ENCODE measurements at regions not wholly inside any gene's neighbourhood (a gene's known extent, or its start where the extent isn't known, plus 50 kb on each side); places are given as distances from the start of the nearest gene placed in this dataset.

DNA sequence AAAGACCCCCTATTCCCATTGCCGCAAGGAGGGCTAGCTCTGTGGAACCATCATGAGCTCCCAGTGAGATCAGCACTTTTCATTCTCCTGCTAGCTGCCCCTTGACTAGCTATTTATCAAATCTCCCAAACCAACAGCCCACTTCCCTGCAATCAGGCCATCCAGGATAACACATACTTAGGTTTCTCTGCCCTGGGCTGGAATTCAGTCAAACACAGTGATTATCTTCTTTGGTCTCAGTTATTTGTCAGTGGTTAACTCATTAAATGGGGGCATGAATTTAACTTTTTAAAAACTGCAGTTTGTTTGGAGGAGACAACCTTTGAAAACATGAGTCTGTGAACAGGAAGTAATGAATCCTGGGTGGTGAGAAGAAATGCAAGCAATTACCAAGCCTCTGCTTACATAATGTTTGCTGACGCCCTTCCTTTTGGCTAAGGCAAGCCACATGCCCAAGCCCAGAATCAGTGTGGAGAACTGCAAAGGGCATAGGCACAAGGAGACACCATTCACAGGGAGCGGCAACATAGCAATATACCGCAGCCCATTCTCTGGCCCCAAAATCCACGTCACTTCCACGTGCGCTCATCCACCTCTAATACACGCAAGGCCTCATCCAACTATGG, 275.0 kb downstream of the DRD1 start:
- DNase-seq = no peak
- no peak overlapping the region for H4K91ac ChIP-seq (ENCODE audit: insufficient read depth, low read depth, low read length)
- CTCF ChIA-PET = no interaction called here
- no peaks in the 10 kb centered on the region for H3K4me1 ChIP-seq (ENCODE audit: control insufficient read depth, insufficient read depth, low read length)
- H2AK9ac ChIP-seq (replicated peaks; ENCODE audit: low read depth, low read length, poor library complexity) = no peak overlapping the region
- no peak overlapping the region for H4K5ac ChIP-seq (ENCODE audit: low read depth, low read length)
- H3K56ac ChIP-seq (ENCODE audit: extremely low read depth, insufficient read depth, low read length) = no peak overlapping the region
- no peaks in the 10 kb centered on the region for H3K79me1 ChIP-seq (ENCODE audit: low read depth in 1 of 2, low read length in 2 of 2)
- ATAC-seq (ENCODE audit: low read depth) = no peak
- no peak overlapping the region for H3K23ac ChIP-seq (ENCODE audit: low read depth, low read length)
- no TSS peak for BruUV-seq (replicated peaks)
- no peak overlapping the region for H3K27ac ChIP-seq (ENCODE audit: insufficient read depth, low read length)
- no peak overlapping the region for H2BK20ac ChIP-seq (ENCODE audit: low read depth, low read length)
- H2AK5ac ChIP-seq (ENCODE audit: low read depth, low read length) = no peak overlapping the region
- H3K18ac ChIP-seq (ENCODE audit: low read depth, low read length) = no peak overlapping the region
- no peak overlapping the region for H3K4ac ChIP-seq (ENCODE audit: low read depth, low read length)
- H4K8ac ChIP-seq (ENCODE audit: low read depth in 2 of 2, low read length in 2 of 2) = no peak overlapping the region
- H2BK15ac ChIP-seq (ENCODE audit: low read depth, low read length) = no peak overlapping the region
- POLR2A ChIA-PET (ENCODE audit: unreplicated experiment) = interaction anchor here (0.7 kb wide), 1 partner anchor 46 kb away, joined by 14 read pairs; no protein-coding TSS in a partner anchor
- in situ Hi-C loops (cut with MboI; ENCODE audit: low sequenced_read_pairs) = no loop called here
- H3K4me3 ChIP-seq (ENCODE audit: insufficient read depth, low read depth, low read length) = no peak overlapping the region
- no peak overlapping the region for H2BK120ac ChIP-seq (ENCODE audit: low read depth, low read length)
- intact Hi-C loops (cut with micrococcal nuclease) = no loop called here
- H3K9ac ChIP-seq (ENCODE audit: low read depth, low read length) = no peak overlapping the region
- no peaks in the 10 kb centered on the region for H3K9me3 ChIP-seq (ENCODE audit: control insufficient read depth, insufficient read depth, low read length)
- no CpG with 5 or more reads among the region's 8 CpGs for WGBS, 2 experiments (ENCODE audit: extremely low coverage in 2 of 2, insufficient read length in 1 of 2)
- no peak overlapping the region for H3K4me2 ChIP-seq (ENCODE audit: low read depth, low read length)
- H4K20me1 ChIP-seq (ENCODE audit: insufficient read depth, low read length) = no peaks in the 10 kb centered on the region
- TF ChIP-seq MAZ (IDR thresholded peaks at IDR 0.05; ENCODE audit: borderline replicate concordance, low read depth, low read length) (no peak), MAFK (IDR thresholded peaks at IDR 0.05; ENCODE audit: low read depth, low read length) (no peak), RCOR1 (IDR thresholded peaks at IDR 0.05; ENCODE audit: insufficient replicate concordance, low read length) (no peak), NFE2L2 (IDR thresholded peaks at IDR 0.05; ENCODE audit: low read depth, low read length) (no peak)
- TF ChIP-seq, protein P1, sequence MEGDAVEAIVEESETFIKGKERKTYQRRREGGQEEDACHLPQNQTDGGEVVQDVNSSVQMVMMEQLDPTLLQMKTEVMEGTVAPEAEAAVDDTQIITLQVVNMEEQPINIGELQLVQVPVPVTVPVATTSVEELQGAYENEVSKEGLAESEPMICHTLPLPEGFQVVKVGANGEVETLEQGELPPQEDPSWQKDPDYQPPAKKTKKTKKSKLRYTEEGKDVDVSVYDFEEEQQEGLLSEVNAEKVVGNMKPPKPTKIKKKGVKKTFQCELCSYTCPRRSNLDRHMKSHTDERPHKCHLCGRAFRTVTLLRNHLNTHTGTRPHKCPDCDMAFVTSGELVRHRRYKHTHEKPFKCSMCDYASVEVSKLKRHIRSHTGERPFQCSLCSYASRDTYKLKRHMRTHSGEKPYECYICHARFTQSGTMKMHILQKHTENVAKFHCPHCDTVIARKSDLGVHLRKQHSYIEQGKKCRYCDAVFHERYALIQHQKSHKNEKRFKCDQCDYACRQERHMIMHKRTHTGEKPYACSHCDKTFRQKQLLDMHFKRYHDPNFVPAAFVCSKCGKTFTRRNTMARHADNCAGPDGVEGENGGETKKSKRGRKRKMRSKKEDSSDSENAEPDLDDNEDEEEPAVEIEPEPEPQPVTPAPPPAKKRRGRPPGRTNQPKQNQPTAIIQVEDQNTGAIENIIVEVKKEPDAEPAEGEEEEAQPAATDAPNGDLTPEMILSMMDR (conservative IDR thresholded peaks at IDR 0.05; ENCODE audit: low read depth, low read length) = no peak
- TF ChIP-seq, protein P2, sequence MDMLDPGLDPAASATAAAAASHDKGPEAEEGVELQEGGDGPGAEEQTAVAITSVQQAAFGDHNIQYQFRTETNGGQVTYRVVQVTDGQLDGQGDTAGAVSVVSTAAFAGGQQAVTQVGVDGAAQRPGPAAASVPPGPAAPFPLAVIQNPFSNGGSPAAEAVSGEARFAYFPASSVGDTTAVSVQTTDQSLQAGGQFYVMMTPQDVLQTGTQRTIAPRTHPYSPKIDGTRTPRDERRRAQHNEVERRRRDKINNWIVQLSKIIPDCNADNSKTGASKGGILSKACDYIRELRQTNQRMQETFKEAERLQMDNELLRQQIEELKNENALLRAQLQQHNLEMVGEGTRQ (IDR thresholded peaks at IDR 0.05; ENCODE audit: low read depth, low read length) = no peak
- H3K14ac ChIP-seq (replicated peaks; ENCODE audit: low read depth, low read length) = no peak overlapping the region
- no peak overlapping the region for H2AFZ ChIP-seq (replicated peaks; ENCODE audit: low read length, poor library complexity)
- peaks cover 2% of the 10 kb centered on the region for H3K27me3 ChIP-seq (ENCODE audit: control insufficient read depth, insufficient read depth, low read length)
- H2BK5ac ChIP-seq (ENCODE audit: low read depth, low read length, poor library complexity, severe bottlenecking) = no peak overlapping the region
- dilution Hi-C loops (cut with HindIII; ENCODE audit: low sequenced_read_pairs, unreplicated experiment) = no loop called here
- no peaks in the 10 kb centered on the region for H3K36me3 ChIP-seq (ENCODE audit: control insufficient read depth, insufficient read depth, low read length)
- no peaks in the 10 kb centered on the region for H3K9me1 ChIP-seq (ENCODE audit: insufficient read depth, low read length)
